Stimulated activated CD4-positive, alpha-beta T cell treated with anti-CD3 and anti-CD28 coated beads, TNF-alpha, amount 100 ng/mL, for 48 hours (primary cell): ENCODE measurements at regions not wholly inside any gene's neighbourhood (a gene's known extent, or its start where the extent isn't known, plus 50 kb on each side); places are given as distances from the start of the nearest gene placed in this dataset.

Source experiments
- DNase-seq, 3 donors: peaks; one replicate each; pipeline ENCODE4 v3.0.0-alpha.2; 2020; ENCODE audit warnings: low read depth in 3 of 3

- no peak for DNase-seq
Observed at GRCh38 chr3:46113608-46114007, 86.3 kb upstream of the XCR1 start.

DNA sequence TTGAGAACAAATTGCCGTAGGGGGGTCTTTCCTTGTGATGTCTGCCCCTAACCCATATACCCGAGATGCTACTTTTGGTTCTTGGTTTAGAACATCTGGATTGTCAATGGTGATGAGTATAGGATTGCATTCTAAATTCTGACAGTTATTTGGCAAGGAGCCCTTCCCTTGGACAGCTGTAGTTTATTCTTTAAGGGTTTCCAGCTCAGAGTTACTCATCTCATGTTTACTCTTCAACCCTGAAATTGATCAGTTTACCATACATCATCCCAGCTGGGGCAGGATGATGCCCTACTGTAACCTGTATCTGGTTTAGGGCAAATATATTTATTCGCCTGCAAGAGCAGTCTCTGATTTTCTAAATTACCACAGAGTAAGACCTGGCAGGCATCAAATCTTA, 85.7 kb upstream of the XCR1 start:
- no peak for DNase-seq

DNA sequence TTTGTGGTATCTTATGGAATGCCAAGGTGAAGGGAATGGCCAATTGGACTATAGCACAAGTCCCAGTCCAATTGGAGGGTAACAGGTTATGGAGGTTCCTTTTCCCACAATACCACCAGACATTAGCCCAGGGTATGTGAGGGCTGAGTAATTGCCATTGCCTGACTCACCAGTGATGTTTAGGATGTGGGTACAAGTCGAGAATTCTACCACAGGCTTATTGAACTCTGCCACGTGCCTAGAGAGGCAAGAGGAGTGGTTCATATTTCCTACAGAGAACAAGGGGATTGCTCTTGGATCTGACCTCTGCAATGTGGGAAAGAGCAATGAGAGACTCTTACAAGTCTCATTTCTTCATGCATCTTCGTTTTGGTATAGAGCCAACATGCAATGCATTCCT, 85.0 kb upstream of the XCR1 start:
- DNase-seq = no peak

- no peak for DNase-seq
Observed at GRCh38 chr3:46110701-46111493, 83.6 kb upstream of the XCR1 start.

GRCh38 chr3:46107682-46108081, 80.4 kb upstream of the XCR1 start:
- DNase-seq = no peak

GRCh38 chr3:46105306-46105919, 78.1 kb upstream of the XCR1 start:
- no peak for DNase-seq

GRCh38 chr3:46104706-46105105, 77.4 kb upstream of the XCR1 start:
- no peak for DNase-seq

- DNase-seq = no peak
Observed at GRCh38 chr3:46102780-46103130, 75.5 kb upstream of the XCR1 start.

GRCh38 chr3:46102059-46102779, 74.9 kb upstream of the XCR1 start:
- DNase-seq = no peak

DNA sequence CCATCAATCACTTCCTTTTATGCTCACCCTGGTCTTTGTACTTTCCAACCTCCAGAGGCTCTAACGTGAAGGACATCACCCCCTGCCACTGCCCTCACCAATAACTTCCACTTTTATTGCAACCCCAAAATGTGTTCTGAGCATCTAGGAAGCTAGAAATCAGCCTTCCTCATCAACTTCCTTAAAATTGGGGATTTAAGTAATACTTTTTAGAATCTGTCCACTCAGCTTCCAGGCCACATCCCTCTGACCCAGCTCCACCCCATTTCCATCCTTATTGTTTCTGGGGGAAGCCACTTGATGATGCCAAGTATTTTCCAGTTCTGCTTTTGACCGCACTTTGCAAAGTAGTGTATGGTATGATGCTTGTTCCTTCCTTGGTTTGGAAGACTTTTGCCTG, 73.5 kb upstream of the XCR1 start:
- no peak for DNase-seq

GRCh38 chr3:46098319-46098761, 71.1 kb upstream of the XCR1 start:
- DNase-seq = peak in 2 of 3 donors; percentile 26 to 40

DNA sequence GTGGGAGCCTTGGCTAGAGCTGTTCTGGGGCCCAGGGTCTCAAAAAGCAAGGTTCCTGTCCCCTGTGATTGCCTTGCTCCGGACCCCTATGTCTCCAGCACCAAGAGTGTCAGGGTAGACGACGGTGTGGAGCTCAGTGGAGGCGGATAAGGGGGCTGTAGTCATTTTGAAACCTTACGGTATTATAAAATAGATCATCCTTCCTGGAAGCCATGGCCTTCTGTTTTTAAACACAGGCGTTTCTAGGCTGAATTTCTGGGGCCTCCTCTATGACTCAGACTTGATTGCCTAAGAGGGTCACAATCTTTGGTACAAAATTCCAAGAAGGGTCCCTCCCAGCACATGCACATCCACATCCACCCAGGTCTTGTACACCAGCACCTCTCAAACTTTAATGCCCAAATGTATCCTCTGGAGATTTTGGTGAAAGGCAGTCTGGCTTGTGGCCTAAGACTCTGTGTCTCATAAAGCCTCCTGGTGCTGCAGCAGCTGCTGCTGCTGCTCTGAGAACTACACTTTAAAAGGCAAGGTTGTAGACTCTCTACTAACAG, 70.5 kb upstream of the XCR1 start:
- peak in 2 of 3 donors; percentile 22 to 40 for DNase-seq

DNA sequence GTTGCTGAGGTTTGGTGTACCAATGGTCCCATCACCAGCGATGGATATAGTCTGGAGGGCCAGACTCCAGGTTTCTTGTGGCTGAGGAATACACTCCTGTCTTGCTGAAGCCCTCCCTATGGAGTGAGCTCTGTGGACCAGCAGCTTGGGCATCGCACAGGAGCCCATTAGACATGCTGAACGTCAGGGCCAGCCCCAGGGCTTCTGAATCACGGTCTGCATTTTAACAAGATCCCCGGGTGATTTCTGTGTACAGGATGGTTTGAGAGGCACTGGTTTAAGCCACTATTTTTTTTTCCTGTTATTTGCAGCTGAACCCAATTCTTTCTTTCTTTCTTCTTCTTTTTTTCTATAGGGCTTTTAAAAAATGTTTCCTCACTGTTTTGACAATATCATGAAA, 69.5 kb upstream of the XCR1 start:
- DNase-seq = no peak

DNA sequence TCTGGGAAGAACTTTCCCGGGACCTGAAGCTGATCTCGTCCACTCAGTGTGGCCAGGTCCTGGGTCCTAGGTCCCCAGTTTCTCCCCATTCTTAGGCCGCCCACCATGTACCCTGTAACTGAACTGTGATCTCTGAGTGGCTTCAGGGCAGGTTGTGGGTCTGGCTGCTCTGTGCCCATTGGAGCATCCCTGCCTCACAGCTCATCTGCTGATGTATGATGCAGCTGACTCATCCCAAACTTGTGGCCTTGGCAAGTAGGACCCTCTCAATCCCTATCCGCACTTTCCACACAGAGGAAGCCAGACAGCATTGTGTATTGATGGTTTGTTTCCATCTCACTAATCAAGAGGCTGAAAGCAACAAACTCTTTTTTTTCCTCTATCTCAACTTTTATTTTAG, 69.1 kb upstream of the XCR1 start:
- no peak for DNase-seq

DNA sequence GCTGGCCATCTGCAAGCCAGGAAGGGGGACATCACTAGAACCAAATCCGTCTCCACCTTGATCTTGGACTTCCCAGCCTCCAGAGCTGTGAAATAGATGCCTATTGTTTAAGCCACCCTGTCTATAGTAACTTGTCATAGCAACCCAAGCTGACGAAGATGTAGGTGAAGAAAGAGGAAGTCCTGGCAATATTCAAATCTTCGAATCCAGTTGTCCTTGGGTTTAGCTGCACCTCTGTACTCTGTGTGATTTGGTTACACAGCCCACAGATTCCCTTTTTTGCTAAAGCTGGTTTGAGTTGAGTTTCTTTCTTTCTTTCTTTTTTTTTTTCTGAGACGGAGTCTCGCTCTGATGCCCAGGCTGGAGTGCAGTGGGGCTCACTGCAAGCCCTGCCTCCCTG, 68.0 kb upstream of the XCR1 start:
- DNase-seq = no peak

DNA sequence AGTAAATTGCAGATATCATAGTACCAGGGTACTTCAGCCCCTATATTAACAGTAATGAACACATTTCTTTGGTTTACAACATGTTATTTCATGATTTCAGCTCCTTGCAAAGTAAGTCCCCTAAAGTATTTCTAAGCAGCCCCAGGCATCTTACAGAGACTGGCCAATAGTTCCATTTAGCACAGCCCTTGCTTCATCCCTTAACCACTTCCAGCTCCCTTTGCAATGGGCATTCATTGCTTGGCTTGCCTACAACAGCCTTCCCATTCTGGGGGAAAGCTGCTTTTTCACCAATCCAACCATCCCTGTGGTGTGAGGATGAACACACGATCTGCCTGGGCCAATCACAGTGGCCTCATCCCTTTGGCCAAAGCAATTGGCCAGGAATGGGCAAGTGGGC, 67.2 kb upstream of the XCR1 start:
- no peak for DNase-seq

GRCh38 chr3:46093966-46094365, 66.7 kb upstream of the XCR1 start:
- DNase-seq = no peak

- no peak for DNase-seq
Observed at GRCh38 chr3:46093327-46093942, 66.2 kb upstream of the XCR1 start.

- no peak for DNase-seq
Observed at GRCh38 chr3:46092702-46093080, 65.4 kb upstream of the XCR1 start.

DNA sequence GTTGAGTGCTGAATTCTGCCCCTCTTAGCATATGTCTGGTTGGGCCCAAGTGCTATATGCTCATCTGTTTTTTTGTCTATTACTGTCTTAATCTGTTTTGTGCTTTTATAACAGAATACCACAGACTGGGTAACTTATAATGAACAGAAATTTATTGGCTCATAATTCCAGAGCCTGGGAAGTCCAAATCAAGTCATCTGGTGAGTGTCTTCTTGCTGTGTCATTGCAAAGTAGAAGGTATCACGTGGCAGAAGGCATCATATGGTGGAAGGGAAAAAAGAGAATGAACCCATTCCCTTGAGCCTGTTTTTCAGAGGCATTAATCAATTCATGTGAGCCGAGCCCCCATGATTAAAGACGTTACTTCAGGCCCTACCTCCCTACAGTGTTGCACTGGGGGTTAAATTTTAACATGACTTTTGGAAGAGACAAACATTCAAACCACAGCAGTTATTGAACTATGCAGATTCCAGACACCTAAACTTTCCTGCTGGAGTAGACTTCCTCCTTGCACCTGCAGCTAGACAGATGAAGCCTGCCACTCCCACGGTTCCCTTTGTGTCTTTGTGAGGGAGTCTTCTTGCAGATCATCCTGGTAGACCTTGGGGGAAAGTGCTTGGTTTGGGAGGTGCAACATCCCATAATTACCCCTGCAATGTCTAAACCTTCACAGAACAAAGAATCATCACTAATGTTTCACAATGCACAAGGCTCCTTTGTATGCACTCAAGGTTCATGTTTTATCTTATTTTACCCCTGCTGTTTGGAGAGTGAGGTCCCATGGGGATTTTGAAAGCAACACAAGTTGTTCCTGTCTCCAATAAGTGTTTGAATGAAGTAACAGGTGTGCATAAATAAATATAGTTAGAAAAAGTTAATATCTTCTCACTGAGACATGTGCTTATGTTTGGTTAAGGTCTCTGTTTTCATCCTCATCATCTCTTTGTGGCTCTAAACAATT, 64.7 kb upstream of the XCR1 start:
- no peak for DNase-seq

DNA sequence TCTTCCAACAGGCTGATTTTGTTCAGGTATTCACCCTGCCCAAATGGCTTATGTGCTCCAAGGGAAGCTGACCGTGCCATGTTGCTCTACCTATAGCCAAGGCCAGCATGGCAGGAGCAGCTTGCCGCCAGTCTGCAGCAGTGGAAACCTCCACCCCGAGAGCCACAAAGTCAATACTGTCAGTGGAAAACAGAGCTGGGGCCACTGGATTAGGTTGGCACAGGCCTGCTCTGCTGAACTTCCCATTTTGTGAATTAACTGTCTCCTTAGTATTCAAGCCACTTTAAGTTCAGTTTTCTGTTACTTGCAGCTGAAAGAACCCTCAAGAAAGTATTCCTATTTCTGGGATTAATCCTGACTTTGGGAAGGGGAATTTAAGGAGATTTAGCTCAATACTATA, 63.8 kb upstream of the XCR1 start:
- no peak for DNase-seq
